RWPE2 (cell line): ENCODE measurements at regions not wholly inside any gene's neighbourhood (a gene's known extent, or its start where the extent isn't known, plus 50 kb on each side); places are given as distances from the start of the nearest gene placed in this dataset.
A peak's percentile ranks its signal among the peaks of the same experiment; 100 is the strongest.

Source experiments
- ATAC-seq: fragments of 200-7000 bp; cut with Tn5 transposase; 3 replicates; pipeline ENCODE4 v1.9.1; 2021; ENCODE audit warnings: low read depth
- DNase-seq: peaks from one replicate; pipeline ENCODE4 v3.0.0-alpha.2; 2020; ENCODE audit warnings: low spot score
- H3K27ac ChIP-seq: fragments of 450-650 bp; 2 replicates; pipeline ENCODE4 v1.5.1; 2017; ENCODE audit warnings: mild to moderate bottlenecking; ENCODE audit not compliant: poor library complexity, severe bottlenecking
- H3K27me3 ChIP-seq: fragments of 250-450 bp; sonication (Bioruptor Pico); 2 replicates; pipeline ENCODE4 v1.5.1; 2021; ENCODE audit warnings: mild to moderate bottlenecking, moderate library complexity; ENCODE audit not compliant: insufficient read depth, poor library complexity, severe bottlenecking
- H3K36me3 ChIP-seq: fragments of 250-450 bp; sonication (Bioruptor Pico); 2 replicates; pipeline ENCODE4 v1.5.1; 2020; ENCODE audit warnings: low read depth, mild to moderate bottlenecking, moderate library complexity
- H3K4me1 ChIP-seq: fragments of 250-450 bp; sonication (Bioruptor Pico); 2 replicates; pipeline ENCODE4 v1.5.1; 2021; ENCODE audit warnings: mild to moderate bottlenecking, moderate library complexity; ENCODE audit not compliant: insufficient read depth, poor library complexity, severe bottlenecking
- H3K4me3 ChIP-seq: fragments of 250-450 bp; sonication (Bioruptor Pico); 2 replicates; pipeline ENCODE4 v1.5.1; 2021; ENCODE audit warnings: mild to moderate bottlenecking, moderate library complexity; ENCODE audit not compliant: severe bottlenecking
- H3K9me3 ChIP-seq: fragments of 250-450 bp; sonication (Bioruptor Pico); 2 replicates; pipeline ENCODE4 v1.5.1; 2021; ENCODE audit warnings: mild to moderate bottlenecking, moderate library complexity; ENCODE audit not compliant: severe bottlenecking
- TF ChIP-seq, protein P1 (sequence below): fragments of 450-650 bp; IDR thresholded peaks from one replicate; pipeline ENCODE4 v1.5.1; 2017; ENCODE audit warnings: mild to moderate bottlenecking, moderate library complexity; ENCODE audit not compliant: poor library complexity, severe bottlenecking

DNA sequence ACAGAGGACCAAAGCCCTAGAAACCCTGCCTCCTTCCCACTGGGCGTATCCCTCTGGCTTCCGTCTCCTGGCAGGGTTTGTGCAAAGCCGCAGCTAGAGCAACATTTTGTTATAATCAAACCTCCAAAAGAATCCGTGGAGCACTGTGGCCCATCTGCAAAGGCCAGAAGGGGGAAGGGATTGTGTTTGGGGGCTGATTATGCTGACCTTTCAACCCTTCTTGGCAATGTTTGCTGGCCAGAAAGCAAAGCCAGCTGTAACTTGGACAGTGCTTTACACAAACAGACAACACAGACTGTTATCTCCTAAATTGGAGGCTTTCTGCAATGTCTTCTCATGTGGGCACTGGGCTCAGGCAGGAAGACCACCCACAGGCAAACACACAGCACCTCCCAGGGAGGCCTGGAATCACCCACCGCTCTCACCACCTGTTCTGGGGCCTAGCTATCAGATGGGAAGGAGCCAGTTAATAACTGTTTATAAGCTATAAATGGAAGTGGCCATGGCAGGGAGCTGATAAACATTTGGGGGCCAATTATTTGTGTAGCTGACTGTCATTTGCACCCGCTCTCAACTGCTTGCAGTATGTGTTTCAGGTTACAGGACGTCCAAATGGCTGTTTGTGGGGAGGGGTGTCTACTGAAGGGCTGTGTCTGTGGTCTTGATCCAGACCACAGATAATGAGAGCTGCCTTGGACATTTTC lies 121.6 kb upstream of the ERCC6L2 start:
- Histone ChIP-seq H3K27ac (no peak overlapping the region), H3K27me3 (peaks cover 2% of the 10 kb centered on the region), H3K9me3 (no peaks in the 10 kb centered on the region), H3K4me3 (no peak overlapping the region), H3K4me1 (peaks cover 3% of the 10 kb centered on the region), H3K36me3 (no peaks in the 10 kb centered on the region)
- TF ChIP-seq, protein P1, sequence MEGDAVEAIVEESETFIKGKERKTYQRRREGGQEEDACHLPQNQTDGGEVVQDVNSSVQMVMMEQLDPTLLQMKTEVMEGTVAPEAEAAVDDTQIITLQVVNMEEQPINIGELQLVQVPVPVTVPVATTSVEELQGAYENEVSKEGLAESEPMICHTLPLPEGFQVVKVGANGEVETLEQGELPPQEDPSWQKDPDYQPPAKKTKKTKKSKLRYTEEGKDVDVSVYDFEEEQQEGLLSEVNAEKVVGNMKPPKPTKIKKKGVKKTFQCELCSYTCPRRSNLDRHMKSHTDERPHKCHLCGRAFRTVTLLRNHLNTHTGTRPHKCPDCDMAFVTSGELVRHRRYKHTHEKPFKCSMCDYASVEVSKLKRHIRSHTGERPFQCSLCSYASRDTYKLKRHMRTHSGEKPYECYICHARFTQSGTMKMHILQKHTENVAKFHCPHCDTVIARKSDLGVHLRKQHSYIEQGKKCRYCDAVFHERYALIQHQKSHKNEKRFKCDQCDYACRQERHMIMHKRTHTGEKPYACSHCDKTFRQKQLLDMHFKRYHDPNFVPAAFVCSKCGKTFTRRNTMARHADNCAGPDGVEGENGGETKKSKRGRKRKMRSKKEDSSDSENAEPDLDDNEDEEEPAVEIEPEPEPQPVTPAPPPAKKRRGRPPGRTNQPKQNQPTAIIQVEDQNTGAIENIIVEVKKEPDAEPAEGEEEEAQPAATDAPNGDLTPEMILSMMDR, result no peak
- no peak for DNase-seq
- no peak for ATAC-seq

DNA sequence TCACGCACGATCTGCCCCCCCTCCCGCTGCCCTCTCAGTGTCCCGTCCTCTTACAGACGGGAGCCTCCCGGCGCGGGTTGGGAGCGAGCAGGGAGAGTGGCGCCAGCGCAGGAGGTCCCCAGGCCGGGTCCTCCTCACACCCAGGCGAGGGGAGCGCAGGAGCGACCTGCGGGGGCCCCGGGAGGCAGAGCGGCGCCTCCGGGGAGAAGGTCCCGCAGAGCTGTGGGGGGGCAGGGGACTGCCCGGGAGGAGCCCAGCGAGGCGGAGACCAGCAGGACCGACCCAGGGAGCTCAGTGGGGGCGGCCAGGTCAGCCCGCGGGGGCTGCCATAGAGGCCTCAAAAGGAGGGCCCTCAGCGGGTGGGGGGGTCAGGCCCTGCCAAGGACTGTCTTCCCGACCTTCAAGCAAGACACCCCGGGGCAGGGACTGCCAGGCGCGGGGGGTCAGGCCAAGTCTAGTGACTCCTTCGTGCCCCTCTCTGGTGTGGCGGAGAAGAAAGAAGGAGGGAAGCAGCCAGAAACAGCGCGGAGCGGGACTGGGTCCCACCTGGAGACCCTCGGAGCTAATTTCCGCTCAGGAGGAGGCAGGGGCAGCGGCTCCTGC lies 123.3 kb upstream of the ERCC6L2 start:
- Histone ChIP-seq H3K4me3 (peak overlapping the region; percentile 11), H3K4me1 (peaks cover 2% of the 10 kb centered on the region), H3K36me3 (no peaks in the 10 kb centered on the region), H3K27me3 (peaks cover 2% of the 10 kb centered on the region), H3K9me3 (no peaks in the 10 kb centered on the region), H3K27ac (no peak overlapping the region)
- TF ChIP-seq, protein P1, result no peak
- ATAC-seq, result peak; percentile 38; the same call in 1 of the 3 replicates
- DNase-seq, result no peak

DNA sequence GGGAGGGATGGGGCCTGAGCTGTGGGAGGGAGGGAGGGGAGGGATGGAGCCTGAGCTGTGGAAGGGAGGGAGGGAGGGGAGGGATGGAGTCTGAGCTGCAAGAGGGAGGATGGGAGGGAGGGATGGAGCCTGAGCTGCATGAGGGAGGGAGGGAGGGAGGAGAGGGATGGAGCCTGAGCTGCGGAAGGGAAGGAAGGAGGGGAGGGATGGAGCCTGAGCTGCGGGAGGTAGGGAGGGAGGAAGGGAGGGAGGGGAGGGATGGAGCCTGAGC lies 124.0 kb upstream of the ERCC6L2 start:
- Histone ChIP-seq H3K4me1 (no peaks in the 10 kb centered on the region), H3K4me3 (no peak overlapping the region), H3K36me3 (no peaks in the 10 kb centered on the region), H3K9me3 (no peaks in the 10 kb centered on the region), H3K27me3 (peaks cover 2% of the 10 kb centered on the region), H3K27ac (no peak overlapping the region)
- DNase-seq, result no peak
- no peak for ATAC-seq
- TF ChIP-seq, protein P1, result no peak

DNA sequence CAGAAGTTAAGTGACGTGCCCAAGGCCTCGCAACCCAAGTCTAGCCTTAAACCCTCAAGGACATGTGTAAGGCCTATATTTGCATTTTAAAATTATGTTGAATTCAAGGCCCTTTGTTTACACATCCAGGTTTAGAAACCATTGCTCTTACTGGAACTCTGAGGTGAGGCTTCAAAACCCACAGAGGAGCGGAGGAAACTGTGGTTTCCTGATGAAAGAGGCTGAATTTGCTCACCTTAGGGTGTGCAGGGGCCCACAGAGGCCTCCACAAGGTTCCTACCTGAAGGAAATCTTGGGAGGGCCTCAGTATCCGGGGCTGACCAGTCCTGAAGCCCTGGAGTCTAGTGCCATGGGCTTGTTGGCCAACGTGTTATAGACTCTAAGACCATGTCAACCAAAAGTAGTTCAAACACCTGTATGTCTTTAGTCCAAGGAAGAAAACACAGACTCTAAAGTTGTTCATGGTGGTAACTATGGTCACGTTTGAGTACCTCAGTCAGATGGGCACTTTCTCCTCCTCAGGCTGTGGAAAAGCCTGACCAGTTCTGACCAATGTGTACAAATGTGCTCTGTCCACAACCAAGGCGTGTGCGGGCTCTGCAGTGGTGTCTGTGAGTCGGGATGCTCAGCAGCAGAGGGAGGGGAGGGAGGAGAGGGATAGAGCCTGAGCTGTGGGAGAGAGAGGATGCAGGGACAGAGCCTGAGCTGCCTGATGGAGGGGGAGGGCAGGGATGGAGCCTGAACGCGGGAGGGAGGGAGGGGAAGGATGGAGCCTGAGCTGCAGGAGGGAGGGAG lies 124.6 kb upstream of the ERCC6L2 start:
- H3K9me3 ChIP-seq, result no peaks in the 10 kb centered on the region
- DNase-seq (no peak), ATAC-seq (no peak)
- H3K36me3 ChIP-seq, result no peaks in the 10 kb centered on the region
- peaks cover 2% of the 10 kb centered on the region for H3K27me3 ChIP-seq
- no peaks in the 10 kb centered on the region for H3K4me1 ChIP-seq
- H3K27ac ChIP-seq, result no peak overlapping the region
- H3K4me3 ChIP-seq, result no peak overlapping the region
- TF ChIP-seq, protein P1, result no peak

DNA sequence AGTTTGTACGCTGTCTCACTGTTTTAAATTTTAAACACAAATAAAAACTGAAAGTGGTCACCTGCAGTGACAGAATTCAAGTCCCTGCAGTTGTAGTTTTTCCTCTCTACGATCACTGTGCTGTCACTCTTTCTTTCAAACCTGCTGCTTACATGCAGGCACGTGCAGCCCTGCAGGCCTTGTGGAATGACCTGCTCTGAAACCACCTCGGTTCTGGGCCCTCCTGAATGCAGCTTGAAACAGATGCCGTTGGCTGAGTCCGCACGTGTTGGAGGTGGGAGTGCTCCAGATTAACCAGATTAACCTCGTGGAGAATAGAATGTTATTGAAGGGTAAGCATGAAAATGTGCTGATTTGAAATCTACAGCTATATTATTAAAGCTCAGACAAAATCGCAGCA lies 126.0 kb upstream of the ERCC6L2 start:
- Histone ChIP-seq H3K9me3 (no peaks in the 10 kb centered on the region), H3K4me1 (no peaks in the 10 kb centered on the region), H3K36me3 (no peaks in the 10 kb centered on the region), H3K4me3 (no peak overlapping the region), H3K27me3 (peaks cover 2% of the 10 kb centered on the region), H3K27ac (no peak overlapping the region)
- no peak for ATAC-seq
- no peak for DNase-seq
- TF ChIP-seq, protein P1, result no peak
